Trophoblast cell (in vitro differentiated cells and primary cell): ENCODE measurements at regions not wholly inside any gene's neighbourhood (a gene's known extent, or its start where the extent isn't known, plus 50 kb on each side); places are given as distances from the start of the nearest gene placed in this dataset.
"Not testable (repeated sequence)": the region's sequence is repeated elsewhere in the genome, so short reads cannot be mapped to it uniquely, and the experiment has no call there.

Experiments
- DNase-seq, 2 donors: peaks; one replicate each; pipeline ENCODE4 v3.0.0-alpha.2; 2016
- H2AFZ ChIP-seq: 2 replicates; pipeline ENCODE4 v1.6.1; 2013; ENCODE audit warnings: low read length, moderate library complexity, mild to moderate bottlenecking; ENCODE audit not compliant: insufficient read depth, poor library complexity
- H2AK5ac ChIP-seq: 2 replicates; pipeline ENCODE4 v1.6.1; 2013; ENCODE audit warnings: mild to moderate bottlenecking, low read length
- H2BK120ac ChIP-seq: 2 replicates; pipeline ENCODE4 v1.6.1; 2013; ENCODE audit warnings: low read length, mild to moderate bottlenecking, moderate library complexity; ENCODE audit not compliant: insufficient read depth, poor library complexity
- H2BK12ac ChIP-seq: 2 replicates; pipeline ENCODE4 v1.6.1; 2013; ENCODE audit warnings: mild to moderate bottlenecking, low read length, moderate library complexity
- H2BK5ac ChIP-seq: 2 replicates; pipeline ENCODE4 v1.6.1; 2013; ENCODE audit warnings: low read length, low read depth, moderate library complexity, mild to moderate bottlenecking; ENCODE audit not compliant: poor library complexity
- H3K14ac ChIP-seq: 2 replicates; pipeline ENCODE4 v1.6.1; 2013; ENCODE audit warnings: mild to moderate bottlenecking, low read length
- H3K18ac ChIP-seq: 2 replicates; pipeline ENCODE4 v1.6.1; 2013; ENCODE audit warnings: mild to moderate bottlenecking, low read length
- H3K23ac ChIP-seq: 2 replicates; pipeline ENCODE4 v1.6.1; 2013; ENCODE audit warnings: low read length
- H3K27ac ChIP-seq: 2 replicates; pipeline ENCODE4 v1.5.1; 2013; ENCODE audit warnings: low read depth, mild to moderate bottlenecking, inconsistent platforms, low read length, moderate library complexity
- H3K27me3 ChIP-seq: 2 replicates; pipeline ENCODE4 v1.6.1; 2013; ENCODE audit warnings: inconsistent platforms, mild to moderate bottlenecking, low read length, moderate library complexity; ENCODE audit not compliant: insufficient read depth
- H3K36me3 ChIP-seq, 2 experiments: 1 replicate in 1 of 2; 2 replicates in 1 of 2; pipeline ENCODE4 v1.6.1; 2013; ENCODE audit warnings: low read length in 2 of 2, mild to moderate bottlenecking in 2 of 2, moderate library complexity in 1 of 2; ENCODE audit not compliant: insufficient read depth in 2 of 2, control insufficient read depth in 1 of 2
- H3K4ac ChIP-seq: 2 replicates; pipeline ENCODE4 v1.6.1; 2013; ENCODE audit warnings: low read depth, mild to moderate bottlenecking, low read length, moderate library complexity
- H3K4me1 ChIP-seq, 2 experiments: 1 replicate in 1 of 2; 2 replicates in 1 of 2; pipeline ENCODE4 v1.6.1; 2013; ENCODE audit warnings: low read length in 2 of 2, mild to moderate bottlenecking in 2 of 2, moderate library complexity in 1 of 2; ENCODE audit not compliant: insufficient read depth in 2 of 2, control insufficient read depth in 1 of 2
- H3K4me2 ChIP-seq: 2 replicates; pipeline ENCODE4 v1.6.1; 2013; ENCODE audit warnings: inconsistent platforms, mild to moderate bottlenecking, low read length, moderate library complexity
- H3K4me3 ChIP-seq: 2 replicates; pipeline ENCODE4 v1.5.1; 2013; ENCODE audit warnings: mild to moderate bottlenecking, low read depth, low read length, inconsistent platforms
- H3K79me1 ChIP-seq: one replicate; pipeline ENCODE4 v1.6.1; 2013; ENCODE audit warnings: low read length
- H3K79me2 ChIP-seq: 2 replicates; pipeline ENCODE4 v1.6.1; 2013; ENCODE audit warnings: low read length, mild to moderate bottlenecking; ENCODE audit not compliant: control insufficient read depth, insufficient read depth, poor library complexity
- H3K9ac ChIP-seq: 2 replicates; pipeline ENCODE4 v1.6.1; 2013; ENCODE audit warnings: mild to moderate bottlenecking, low read length
- H3K9me3 ChIP-seq: 2 replicates; pipeline ENCODE4 v1.6.1; 2013; ENCODE audit warnings: low read depth, mild to moderate bottlenecking, control low read depth, inconsistent platforms, low read length; ENCODE audit not compliant: insufficient read depth
- H4K12ac ChIP-seq: 2 replicates; pipeline ENCODE4 v1.6.1; 2013; ENCODE audit warnings: low read depth, mild to moderate bottlenecking, low read length, moderate library complexity
- H4K8ac ChIP-seq: 2 replicates; pipeline ENCODE4 v1.6.1; 2013; ENCODE audit warnings: low read depth, mild to moderate bottlenecking, low read length, moderate library complexity
- H4K91ac ChIP-seq: one replicate; pipeline ENCODE4 v1.6.1; 2013; ENCODE audit warnings: low read depth, mild to moderate bottlenecking, low read length, moderate library complexity
- WGBS: extraction: QIAGEN DNeasy Blood & Tissue Kit; methylation state at CpG from one replicate; pipeline ENCODE4 v1.1.7; 2013; ENCODE audit warnings: missing lambda C conversion rate; ENCODE audit not compliant: insufficient read length, insufficient coverage; ENCODE audit errors: extremely low coverage; 5-methylcytosine and 5-hydroxymethylcytosine counted together

DNA sequence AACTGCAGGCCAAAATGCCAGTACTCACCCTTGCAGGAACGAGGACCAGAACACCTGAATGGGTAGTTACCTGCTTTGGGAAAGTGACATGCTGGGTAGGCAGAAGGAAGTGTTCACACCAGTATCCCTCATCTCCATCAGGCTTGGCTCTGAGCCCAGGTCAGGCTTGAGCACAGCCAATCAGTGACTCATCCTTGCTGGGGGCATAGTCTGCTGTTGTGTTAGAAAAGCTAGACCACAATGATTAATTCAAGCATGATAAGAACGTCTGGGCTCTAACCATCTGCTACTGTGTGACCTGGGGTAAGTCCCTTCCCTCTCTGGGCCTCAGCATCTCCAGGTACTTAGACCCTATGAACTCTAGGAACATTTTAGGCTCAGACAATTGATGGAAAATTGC is 450.4 kb downstream of the MIAT start:
- no peak overlapping the region for H3K4me2 ChIP-seq
- no peak overlapping the region for H3K18ac ChIP-seq
- H4K12ac ChIP-seq, result no peak overlapping the region
- H4K91ac ChIP-seq, result no peak overlapping the region
- peaks cover 2% of the 10 kb centered on the region for H3K79me2 ChIP-seq
- no peak overlapping the region for H2AFZ ChIP-seq
- no peak overlapping the region for H2BK5ac ChIP-seq
- H3K4me3 ChIP-seq, result no peak overlapping the region
- H3K4me1 ChIP-seq, result peaks cover 13 to 24% of the 10 kb centered on the region in 2 experiments
- no peak overlapping the region for H2BK120ac ChIP-seq
- H3K79me1 ChIP-seq, result peaks cover 14% of the 10 kb centered on the region
- H3K9ac ChIP-seq, result no peak overlapping the region
- no peak overlapping the region for H4K8ac ChIP-seq
- no CpG with 5 or more reads among the region's 2 CpGs for WGBS
- no peak overlapping the region for H3K23ac ChIP-seq
- H3K14ac ChIP-seq, result no peak overlapping the region
- H3K36me3 ChIP-seq, result no peaks in the 10 kb centered on the region
- H3K27me3 ChIP-seq, result no peaks in the 10 kb centered on the region
- no peak overlapping the region for H2AK5ac ChIP-seq
- H3K9me3 ChIP-seq, result no peaks in the 10 kb centered on the region
- H3K4ac ChIP-seq, result no peak overlapping the region
- no peak overlapping the region for H2BK12ac ChIP-seq
- DNase-seq, result peak; percentile 46 to 58
- no peak overlapping the region for H3K27ac ChIP-seq

DNA sequence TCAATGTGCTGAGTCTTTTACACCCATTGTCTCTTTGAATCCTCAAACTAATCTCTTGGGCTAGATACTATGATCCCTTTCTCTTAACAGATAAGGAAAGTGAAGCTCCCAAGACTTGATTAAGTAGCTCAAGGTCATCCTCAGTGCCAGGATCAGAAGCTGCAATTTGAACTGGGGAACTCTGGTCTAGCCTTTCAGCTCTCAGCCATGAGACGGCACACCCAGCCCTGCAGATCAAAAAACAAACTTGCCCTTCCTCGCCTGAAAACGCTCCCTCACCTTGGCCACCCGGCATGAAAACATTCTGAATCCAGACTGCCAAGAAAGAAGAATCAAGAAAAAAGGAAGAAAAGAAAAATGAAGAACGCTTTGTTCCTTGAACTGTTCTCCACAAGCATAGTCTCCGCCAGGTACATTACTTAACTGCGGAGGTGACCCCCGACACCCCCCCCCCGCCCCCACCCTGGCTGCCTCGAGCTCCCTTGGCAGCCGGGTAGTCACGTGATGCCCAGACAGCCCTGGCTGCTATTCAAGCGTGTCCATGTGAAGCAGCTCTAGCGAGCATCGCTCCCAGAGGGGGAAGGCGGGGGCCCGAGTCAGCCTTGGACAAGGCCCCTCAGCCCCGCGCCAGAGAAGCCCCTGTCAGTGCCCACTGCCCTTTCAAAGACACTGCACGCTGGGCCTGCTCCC is 451.2 kb downstream of the MIAT start:
- H3K4ac ChIP-seq, result no peak overlapping the region
- no peak overlapping the region for H3K18ac ChIP-seq
- no peaks in the 10 kb centered on the region for H3K27me3 ChIP-seq
- H2BK12ac ChIP-seq, result no peak overlapping the region
- no peak overlapping the region for H3K9ac ChIP-seq
- H4K91ac ChIP-seq, result no peak overlapping the region
- no peak overlapping the region for H4K12ac ChIP-seq
- no peak overlapping the region for H2AFZ ChIP-seq
- H3K27ac ChIP-seq, result no peak overlapping the region
- H3K4me3 ChIP-seq, result no peak overlapping the region
- no peak overlapping the region for H2BK120ac ChIP-seq
- H2AK5ac ChIP-seq, result peak overlapping the region; percentile 76
- peaks cover 15% of the 10 kb centered on the region for H3K79me1 ChIP-seq
- no peak overlapping the region for H3K4me2 ChIP-seq
- no CpG with 5 or more reads among the region's 20 CpGs for whole genome bisulfite sequencing
- H3K79me2 ChIP-seq, result peaks cover 2% of the 10 kb centered on the region
- no peak overlapping the region for H4K8ac ChIP-seq
- H3K14ac ChIP-seq, result no peak overlapping the region
- no peak overlapping the region for H3K23ac ChIP-seq
- H2BK5ac ChIP-seq, result no peak overlapping the region
- H3K36me3 ChIP-seq, result no peaks in the 10 kb centered on the region
- no peak for DNase-seq
- no peaks in the 10 kb centered on the region for H3K9me3 ChIP-seq
- H3K4me1 ChIP-seq, result peaks cover 14 to 29% of the 10 kb centered on the region in 2 experiments

- not testable (repeated sequence) for H3K23ac ChIP-seq, H2BK5ac ChIP-seq, H3K27me3 ChIP-seq, H3K9me3 ChIP-seq, H3K18ac ChIP-seq, H4K12ac ChIP-seq, H3K4me2 ChIP-seq, H4K8ac ChIP-seq, H3K79me2 ChIP-seq, H3K4me3 ChIP-seq, H2BK12ac ChIP-seq, H2BK120ac ChIP-seq, H3K9ac ChIP-seq, H3K4ac ChIP-seq, H3K14ac ChIP-seq, DNase-seq, H2AK5ac ChIP-seq, H3K36me3 ChIP-seq, H3K27ac ChIP-seq, H4K91ac ChIP-seq, H2AFZ ChIP-seq
- peaks cover 14 to 29% of the 10 kb centered on the region in 2 experiments for H3K4me1 ChIP-seq
- H3K79me1 ChIP-seq, result peaks cover 15% of the 10 kb centered on the region
- WGBS, result no CpG with 5 or more reads among the region's 2 CpGs
Observed at GRCh38 chr22:27109406-27109805, 452.0 kb downstream of the MIAT start.

- peak overlapping the region; percentile 58 for H3K27ac ChIP-seq
Observed at GRCh38 chr22:27110665-27111451, 453.5 kb downstream of the MIAT start.

More at GRCh38 chr22:27110665-27111451, 453.5 kb downstream of the MIAT start:
- H3K79me2 ChIP-seq, result peaks cover 2% of the 10 kb centered on the region
- H3K23ac ChIP-seq, result no peak overlapping the region
- H2BK5ac ChIP-seq, result peak overlapping the region; percentile 78
- H4K91ac ChIP-seq, result peak overlapping the region; percentile 86
- no peaks in the 10 kb centered on the region for H3K9me3 ChIP-seq
- no peak for DNase-seq
- H3K18ac ChIP-seq, result peak overlapping the region; percentile 80
- peak overlapping the region; percentile 11 for H3K4me2 ChIP-seq
- H3K27me3 ChIP-seq, result no peaks in the 10 kb centered on the region
- H3K14ac ChIP-seq, result peak overlapping the region; percentile 86
- peaks cover 17 to 32% of the 10 kb centered on the region in 2 experiments for H3K4me1 ChIP-seq
- peak overlapping the region; percentile 65 for H3K4ac ChIP-seq
- peaks cover 15% of the 10 kb centered on the region for H3K79me1 ChIP-seq
- peak overlapping the region; percentile 76 for H2AK5ac ChIP-seq
- no CpG with 5 or more reads among the region's 12 CpGs for WGBS
- H2BK12ac ChIP-seq, result peak overlapping the region; percentile 55
- H2AFZ ChIP-seq, result no peak overlapping the region
- H4K12ac ChIP-seq, result peak overlapping the region; percentile 40
- no peaks in the 10 kb centered on the region for H3K36me3 ChIP-seq
- peak overlapping the region; percentile 78 for H2BK120ac ChIP-seq
- no peak overlapping the region for H3K4me3 ChIP-seq
- H4K8ac ChIP-seq, result peak overlapping the region; percentile 77
- H3K9ac ChIP-seq, result no peak overlapping the region
